ENCODE measurements at regions not wholly inside any gene's neighbourhood (a gene's known extent, or its start where the extent isn't known, plus 50 kb on each side); places are given as distances from the start of the nearest gene placed in this dataset.
"Not testable (repeated sequence)": the region's sequence is repeated elsewhere in the genome, so short reads cannot be mapped to it uniquely, and the experiment has no call there.

DNA sequence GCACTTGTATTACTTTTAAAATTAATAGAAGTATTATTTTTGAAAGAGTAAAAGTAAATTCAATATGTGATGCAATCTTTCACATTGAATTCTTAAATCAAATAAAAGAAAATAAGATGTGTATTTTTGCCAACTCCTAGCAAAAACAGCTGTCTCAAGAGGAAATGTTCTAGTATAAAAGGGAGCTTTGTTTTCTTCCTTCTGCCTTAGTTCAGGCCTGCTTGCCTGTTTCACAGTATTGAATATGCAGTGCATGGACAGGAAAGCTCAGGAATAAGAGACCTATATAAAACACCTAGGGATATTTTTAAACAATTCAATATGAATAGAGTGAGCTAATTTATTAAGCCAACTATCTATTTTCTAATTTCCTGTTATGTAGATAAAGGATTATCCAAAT, 294.8 kb upstream of the G2E3 start:
- DNase-seq (ENCODE audit: low spot score) = no peak

DNA sequence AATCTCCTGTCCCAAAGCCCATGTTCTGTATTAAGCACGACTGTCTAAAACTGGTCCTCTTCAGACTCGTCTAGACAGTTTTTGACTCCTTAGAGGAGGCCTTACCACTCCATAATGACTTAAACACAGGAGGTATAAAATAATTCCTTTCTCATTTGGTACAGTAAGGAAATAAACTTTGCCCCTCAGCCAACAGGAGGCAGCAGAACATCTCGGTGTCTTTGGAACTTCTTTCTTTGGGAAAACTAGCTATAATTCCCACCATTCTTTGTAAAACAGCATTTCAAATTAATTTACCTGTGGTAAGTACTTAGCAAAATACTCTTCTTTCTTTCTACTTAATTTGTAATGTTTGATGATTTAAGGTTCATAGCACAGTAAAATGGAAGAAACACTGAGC, 292.7 kb upstream of the G2E3 start:
- DNase-seq (ENCODE audit: low spot score) = no peak

DNA sequence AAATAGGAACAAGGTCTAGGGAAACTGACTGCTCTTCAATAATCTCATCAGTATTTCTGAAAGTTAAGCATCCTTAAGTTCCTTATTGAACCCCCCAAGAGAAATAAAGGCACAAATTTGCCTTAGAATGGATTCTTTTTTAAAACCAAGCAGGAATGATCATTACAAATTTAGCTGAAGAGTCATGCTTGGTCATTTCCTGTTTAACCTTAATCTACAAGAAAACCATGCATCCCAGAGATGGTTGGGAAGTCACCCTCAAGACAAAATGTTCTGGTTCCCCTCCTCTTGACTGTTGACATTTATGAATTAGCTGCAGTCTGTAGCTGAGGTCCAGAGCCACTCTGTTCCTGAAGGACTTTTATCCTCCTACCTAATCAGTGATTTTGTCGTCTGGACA, 291.8 kb upstream of the G2E3 start:
- DNase-seq (ENCODE audit: low spot score) = no peak

DNA sequence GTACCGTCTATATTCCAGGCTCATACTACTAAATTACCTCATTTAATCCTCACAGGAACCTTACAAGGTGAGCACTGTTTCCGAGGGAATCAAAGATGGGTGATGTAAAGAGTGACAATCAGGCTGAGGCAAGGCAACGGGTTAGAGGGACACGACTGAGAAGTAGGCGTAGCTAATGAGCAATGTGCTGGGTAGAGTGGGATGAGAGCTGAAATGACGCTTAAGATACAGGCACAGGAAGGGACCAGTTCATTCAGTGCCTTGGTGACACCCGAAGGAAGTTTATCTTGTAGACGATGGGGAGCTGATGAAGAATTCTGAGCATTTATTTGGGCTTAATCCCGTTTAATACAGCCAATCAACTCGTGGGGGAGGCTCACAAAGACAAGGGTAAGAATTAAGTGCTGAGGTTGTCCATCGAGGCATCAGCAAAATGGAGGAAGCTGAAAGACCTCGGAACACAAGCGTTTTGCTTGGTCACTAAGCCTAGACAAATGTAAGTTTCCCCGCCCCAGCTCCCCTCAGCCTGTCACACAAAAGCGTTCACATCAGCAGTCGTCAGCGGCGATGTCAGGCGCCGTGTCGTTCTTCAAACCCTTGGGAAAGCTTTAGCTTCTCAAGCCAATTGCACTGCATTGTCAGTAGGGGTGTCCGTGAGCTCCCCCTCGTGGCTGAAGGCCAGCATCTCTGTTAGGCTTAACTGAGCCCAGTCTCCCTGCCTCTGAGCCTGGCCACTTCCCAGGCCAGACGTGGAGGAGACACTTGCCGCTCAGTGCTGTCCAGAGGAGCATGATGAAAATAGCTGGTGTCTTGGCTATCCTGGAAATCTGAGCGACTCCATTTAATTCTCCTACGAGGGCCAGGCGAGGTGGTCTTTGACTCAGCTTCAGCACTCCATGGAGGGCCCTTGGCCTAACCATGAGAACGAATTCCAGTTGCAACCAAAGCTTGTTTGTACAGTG, 288.5 kb upstream of the G2E3 start:
- peak; percentile 6 for DNase-seq (ENCODE audit: low spot score)

DNA sequence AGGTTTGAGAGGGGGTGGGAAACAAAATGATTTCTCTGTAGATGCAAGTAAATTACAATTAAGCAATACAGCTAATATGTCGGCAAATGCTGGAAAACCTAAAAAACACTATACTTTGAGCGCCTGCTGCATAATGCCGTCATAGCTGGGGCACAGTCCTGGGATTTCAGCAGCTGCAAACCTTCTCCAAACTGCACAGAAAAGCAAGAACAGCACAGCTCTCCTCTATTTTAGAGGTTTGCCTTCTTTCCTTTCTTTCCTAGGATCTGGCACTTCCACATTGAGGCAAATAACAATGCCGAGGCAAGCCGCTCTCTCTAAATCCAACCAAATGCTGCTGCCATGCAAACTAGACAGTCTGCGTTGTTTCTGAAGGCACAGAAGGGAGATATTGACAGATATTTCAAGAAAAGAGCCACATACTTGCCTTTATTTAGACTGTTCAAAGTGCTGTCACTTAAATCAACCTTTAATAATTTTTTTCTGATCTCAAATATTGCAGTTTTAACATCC, 287.1 kb upstream of the G2E3 start:
- no peak for DNase-seq (ENCODE audit: low spot score)

DNA sequence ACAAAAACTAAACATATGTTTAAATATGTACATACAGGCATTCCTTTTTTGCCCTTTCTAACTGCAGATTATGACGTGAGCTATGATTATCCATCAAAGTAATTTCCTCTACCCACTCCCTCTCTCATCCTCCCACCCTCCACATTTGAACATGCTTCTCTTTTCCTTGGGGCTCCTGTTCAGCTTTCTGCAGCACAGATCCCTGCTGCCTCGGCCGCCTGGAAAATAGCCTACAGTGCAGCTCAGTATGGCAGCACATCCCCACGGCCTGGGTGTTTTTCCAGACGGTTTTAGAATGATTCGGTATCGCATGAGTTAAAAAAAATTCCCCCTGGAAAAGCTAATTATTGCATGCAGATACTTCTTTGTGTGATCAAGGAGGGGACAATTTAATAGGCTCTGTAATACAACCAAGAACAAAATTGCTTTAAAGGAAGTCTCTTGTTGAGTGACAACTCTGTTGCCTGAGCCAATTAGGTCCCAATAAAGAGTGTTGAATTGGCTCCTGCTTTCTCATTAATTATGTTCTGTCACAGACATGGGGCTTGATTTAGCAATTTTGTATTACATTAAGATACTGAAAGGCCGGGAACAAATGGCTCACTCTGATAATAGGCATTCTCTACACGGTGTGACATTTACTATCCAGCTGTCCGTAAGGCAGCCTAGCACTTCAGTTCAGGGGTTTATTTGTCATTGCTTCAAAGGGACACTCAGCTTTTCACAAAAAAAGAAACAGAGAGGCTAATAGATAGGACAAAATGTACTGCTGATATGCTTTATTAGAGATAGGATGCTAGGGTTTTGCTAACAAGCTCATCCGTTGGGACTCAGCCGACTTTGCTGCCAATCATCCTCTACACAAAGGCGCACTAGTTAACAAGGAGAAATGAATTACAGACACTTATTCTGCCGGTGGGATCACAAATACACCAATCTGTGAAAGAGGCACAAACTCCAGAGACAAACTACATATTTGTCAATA, 285.8 kb upstream of the G2E3 start:
- DNase-seq (ENCODE audit: low spot score) = no peak

DNA sequence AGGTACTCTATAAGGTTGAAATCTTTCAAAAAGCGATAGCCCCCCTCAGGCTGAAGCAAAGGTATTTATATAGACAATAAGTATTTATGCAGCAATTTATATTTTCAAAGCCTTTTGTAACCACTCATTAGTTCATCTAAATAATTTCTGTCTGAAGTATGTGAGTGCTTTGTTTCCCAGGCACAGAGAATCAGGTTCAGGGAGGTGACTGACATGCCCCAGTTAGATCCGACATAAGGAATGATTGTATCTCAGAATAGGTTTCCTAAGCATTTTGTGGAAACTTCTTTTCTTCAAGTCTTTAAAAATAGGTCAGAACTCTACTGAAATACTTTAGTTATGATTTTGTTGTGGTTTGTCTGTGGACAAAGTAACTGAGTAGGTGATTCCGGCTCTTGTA, 283.4 kb upstream of the G2E3 start:
- DNase-seq (ENCODE audit: low spot score) = no peak

DNA sequence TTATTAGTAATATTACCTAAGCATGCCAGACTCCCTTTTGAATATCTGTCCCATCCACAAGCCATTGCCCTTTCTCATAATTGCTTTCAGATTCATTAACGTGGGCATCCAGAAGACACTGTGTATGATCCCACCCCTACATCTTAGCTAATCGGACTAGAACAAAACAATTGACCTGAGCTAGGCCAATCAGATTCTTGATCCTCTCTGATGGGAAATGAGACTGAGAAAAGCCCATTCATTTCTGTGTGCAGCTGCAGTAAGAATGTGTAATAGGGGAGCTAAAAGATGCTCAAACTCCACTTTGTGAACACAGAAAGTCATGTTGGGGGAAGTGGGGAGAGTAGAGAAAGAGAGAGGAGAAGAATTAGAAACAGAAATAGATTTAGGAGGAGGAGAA, 281.7 kb upstream of the G2E3 start:
- no peak for DNase-seq (ENCODE audit: low spot score)

DNA sequence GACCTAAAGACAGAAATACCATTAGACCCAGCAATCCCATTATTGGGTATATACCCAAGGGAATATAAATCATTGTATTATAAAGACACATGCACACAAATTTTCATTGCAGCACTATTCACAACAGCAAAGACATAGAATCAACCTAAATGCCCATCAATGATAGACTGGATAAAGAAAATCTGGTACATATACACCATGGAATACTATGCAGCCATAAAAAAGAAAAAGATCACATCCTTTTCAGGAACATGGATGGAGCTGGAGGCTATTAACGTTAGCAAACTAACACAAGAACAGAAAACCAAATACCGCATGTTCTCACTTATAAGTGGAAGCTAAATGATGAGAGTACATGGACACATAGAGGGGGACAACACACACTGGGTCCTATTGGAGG, 280.1 kb upstream of the G2E3 start:
- not testable (repeated sequence) for DNase-seq (ENCODE audit: low spot score)

DNA sequence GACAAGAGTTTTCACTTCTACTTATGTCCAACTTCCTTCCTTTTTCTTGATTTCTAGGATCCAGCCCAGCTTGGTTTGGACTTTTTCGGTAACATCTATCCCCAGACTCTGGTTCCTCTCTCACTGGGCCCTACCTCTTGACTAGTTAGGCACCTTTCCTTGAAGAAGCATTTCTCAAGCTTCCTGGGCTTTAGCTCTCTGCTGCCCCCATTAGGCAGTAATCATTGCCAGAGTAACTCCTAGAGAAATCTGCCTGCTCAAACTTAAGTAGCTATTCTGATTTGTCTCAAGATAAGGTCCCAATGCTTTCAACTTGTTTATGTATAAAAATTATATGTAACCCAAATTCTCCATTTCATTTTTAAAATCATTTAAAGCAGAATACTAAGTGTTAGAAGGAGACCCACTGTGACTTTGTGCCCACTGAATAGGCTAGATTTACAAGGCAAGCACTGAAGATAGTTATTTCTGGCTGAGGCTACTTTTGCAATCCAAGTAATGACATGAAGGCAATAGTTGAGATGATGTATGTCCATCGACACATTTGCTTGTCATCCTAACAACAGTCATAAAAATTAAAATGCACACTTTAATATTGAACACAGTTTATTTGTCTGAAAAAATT, 275.0 kb upstream of the G2E3 start:
- DNase-seq (ENCODE audit: low spot score) = no peak

DNA sequence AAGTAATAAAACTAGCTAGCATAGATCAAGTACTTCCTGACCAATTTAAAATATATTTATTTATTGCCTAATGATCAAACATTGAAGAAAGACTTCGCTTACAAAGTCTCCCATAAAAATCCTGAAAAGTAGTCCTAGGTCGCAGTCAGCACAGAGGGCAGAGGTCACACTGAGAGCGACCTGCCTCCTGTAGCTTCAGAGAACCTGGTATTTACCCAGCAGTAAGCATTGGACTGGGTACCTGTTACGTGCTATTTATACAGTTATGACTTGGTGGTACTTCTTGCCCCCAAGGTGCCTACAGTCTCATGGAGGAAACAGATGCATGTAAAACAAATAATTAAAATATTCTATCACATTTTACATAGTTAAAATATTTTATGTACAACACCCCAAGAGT, 274.1 kb upstream of the G2E3 start:
- DNase-seq (ENCODE audit: low spot score) = no peak

DNA sequence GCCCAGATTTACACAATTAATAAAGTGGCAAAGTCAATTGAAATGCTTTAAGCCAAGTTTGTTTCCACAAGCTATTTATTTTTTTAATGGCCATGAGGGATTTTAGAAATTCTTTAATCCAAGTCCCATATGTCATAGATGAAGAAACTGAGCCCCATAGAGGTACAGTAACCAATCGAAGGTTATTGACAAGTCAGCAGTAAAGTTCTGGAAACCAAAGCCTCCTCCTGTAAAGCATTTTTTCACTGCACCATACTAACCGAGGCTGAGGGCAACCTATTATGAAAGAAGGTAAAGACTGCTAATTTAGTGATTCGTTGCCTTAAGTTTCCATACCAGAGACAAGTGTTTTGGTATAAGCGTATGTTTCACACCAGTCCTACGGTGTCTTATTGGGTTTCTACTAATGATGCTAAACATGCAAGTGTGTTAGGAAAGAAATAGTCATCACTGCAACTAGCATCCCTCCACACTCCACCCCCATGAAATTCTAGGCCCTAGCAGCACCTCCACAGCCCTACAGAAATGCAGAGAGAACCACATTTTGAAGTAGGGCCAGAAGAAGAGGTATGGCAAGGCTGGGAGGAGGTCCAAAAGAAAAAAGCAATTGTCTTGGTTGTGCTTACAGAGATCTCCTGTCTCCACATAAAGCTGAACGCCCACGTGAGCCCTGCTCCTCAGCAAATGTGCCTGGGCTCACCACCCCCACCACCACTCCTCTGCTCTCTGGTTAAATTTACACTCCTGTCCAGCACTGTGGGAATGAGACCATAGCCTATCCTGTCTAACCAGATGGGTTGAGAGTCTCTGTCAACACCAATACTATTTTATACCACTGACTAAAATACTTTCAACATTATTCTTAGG, 271.1 kb upstream of the G2E3 start:
- no peak for DNase-seq (ENCODE audit: low spot score)

DNA sequence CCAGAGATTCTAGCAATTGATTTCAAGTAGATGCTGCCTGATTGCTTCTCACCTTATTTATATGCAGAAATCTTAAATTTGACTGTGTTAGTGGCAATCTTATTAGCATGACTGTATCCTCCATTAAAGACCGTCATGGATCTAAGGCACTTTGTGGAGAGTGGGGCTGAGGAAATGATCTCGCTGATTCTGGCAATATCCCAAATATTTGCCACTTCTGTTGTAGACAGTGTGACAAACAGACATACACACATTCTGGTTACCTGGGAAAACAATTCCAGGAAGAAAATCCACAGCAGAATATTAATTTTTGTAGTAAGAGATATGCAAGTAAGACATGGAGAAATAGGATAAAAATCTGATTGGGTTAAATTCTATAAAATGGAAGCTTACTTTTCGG, 269.0 kb upstream of the G2E3 start:
- no peak for DNase-seq (ENCODE audit: low spot score)

DNA sequence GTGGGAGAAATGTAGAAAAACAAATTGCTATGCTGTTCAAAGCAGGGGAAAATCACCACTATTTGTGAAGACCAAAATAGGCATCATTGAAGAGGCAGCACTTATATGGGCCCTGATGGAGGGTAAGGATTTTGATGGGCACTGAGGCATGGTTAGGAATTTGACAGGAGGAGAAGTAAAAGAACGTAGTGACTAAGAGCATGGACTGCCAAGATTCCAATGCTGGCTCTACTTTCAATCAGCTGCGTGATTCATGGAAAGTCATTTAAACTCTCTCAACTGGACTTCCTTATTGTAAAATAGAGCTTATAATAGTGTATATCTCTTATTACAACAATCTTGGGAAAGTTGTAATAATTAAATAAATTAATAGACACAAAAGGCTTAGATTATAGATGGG, 267.7 kb upstream of the G2E3 start:
- DNase-seq (ENCODE audit: low spot score) = no peak

DNA sequence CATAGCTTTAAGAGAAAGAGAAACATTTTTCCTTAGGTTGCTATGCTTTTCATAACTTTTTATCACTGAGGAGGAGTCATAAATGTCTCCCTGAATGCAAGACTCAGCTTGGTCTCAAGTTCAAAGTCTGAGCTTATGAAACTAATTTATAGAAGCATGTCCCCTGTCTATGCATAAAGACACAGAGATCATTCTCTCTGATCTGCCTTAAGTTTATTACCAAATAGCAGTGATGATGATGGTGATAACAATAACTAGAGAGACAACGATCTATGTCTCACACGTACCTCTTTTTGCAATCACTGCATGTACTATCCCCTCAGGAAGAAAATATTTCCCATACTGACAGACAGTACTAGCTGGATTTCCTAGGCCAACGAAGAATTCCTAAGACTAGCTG, 266.4 kb upstream of the G2E3 start:
- DNase-seq (ENCODE audit: low spot score) = no peak

DNA sequence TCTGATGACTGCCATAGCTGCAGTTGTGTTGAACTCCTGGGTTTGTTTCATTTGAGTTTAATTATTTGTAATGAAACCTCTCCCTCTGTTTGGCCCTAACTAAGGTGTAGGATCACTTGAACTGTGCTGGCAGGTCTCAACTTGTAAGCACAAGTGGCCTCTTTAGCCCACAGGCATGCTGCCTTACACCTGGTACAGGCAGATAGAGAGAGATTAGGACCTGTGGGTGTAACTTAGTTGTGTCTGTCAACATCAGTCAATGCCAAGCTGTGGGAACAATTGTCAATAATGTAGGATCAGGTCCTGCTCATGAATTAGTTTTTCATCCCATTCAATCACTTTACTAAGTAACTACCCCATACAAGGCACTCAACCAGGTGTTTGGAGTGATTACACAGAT, 263.0 kb upstream of the G2E3 start:
- DNase-seq (ENCODE audit: low spot score) = no peak

DNA sequence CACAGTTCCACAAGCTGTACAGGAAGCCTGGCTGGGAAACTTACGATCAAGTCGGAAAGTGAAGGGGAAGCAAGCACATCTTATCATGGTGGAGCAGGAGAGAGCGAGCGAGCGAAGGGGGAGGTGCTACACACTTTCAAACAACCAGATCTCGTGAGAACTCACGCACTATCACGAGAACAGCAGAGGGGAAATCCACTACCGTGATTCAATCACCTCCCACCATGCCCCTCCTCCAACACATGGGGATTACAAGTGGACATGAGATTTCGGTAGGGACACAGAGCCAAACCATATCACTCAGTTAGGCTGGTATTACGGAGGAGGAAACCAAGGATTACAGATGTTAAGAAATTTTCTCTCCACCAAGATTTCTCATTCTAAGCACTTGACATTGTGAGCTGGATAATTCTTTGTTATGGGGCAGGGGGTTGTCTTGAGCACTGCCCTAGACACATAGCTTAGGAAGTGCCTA, 262.0 kb upstream of the G2E3 start:
- no peak for DNase-seq (ENCODE audit: low spot score)

DNA sequence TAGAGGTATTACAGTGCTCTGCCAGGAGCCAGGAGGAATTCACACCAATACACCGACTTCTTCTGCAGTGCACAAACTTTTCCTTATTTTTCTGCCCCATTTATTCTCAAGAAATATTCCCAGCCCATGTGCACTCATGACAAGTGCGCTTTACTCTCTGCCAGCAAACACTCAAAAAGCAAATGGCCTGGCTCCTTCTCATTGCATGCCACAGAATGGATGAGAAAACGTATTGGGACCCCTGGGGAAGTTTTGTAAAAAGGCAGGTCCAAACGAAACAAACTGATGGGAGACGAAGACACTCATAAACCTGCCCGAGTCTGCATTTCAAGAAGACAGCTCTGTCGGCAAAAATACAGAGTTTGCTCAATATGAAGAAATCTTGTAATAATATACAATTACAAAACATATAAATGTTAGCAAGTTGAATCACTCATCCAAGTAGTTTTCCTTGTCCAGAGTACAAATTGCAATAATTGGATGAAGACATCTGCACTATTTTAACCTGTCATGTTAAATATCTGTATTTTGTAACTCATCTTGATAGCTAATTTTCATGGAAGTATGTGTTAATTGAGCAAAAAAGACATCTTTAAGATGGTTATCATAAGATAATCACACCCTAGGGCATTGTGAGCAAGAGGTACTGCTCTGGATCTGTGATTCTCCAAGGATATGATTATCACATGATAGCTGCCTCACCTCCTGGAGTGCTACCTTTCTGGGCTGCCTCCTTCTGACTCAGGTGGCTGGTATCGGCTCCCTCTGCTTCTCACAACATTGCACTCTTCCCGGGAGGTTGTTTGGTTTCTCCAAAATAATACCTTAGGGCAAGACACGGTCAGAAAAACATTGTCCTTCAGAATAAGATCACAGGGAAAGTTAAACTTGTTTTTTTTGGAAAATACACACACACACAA, 260.8 kb upstream of the G2E3 start:
- DNase-seq (ENCODE audit: low spot score) = no peak

DNA sequence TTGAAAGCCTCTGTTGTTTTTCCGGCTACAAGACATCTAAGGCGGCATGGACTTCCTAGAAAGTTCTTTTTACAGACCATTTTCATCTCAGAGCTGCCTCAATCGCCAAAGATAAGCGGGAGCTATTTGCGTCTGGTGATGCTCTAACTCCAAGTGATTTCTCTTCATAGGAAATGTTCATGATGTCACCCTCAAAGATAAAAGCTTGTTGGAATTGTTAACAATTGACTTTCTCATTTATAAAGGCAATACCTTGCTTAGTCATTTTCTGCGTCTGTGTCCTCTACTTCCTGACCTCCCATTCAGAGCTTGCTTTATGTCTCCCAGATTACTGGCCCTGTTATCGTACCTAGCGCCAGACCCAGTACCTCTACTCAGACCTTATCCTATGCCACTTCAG, 259.0 kb upstream of the G2E3 start:
- no peak for DNase-seq (ENCODE audit: low spot score)

DNA sequence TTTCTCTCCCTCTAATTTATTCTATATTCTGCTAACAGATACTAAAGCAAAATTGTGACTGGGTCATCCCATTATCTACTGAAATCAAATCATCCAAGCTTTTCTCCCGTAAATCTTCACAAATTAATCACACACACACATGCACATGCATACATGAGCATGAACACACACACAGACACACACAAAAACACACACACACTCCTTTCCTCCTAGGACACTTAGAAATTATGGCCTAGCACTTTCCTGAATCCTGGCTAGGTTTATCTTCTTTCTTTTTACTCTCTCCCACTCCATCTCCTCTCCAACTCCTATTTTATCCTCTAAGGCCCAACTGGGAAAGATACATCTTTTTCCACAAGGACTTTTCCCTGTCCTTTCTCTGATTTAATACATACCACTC, 255.6 kb upstream of the G2E3 start:
- DNase-seq (ENCODE audit: low spot score) = no peak
